Peyer's patch (tissue), 4 donors: ENCODE measurements at regions not wholly inside any gene's neighbourhood (a gene's known extent, or its start where the extent isn't known, plus 50 kb on each side); places are given as distances from the start of the nearest gene placed in this dataset.

Source experiments
- POLR2A ChIP-seq, 2 donors: fragments of 450-650 bp; IDR thresholded peaks; one replicate each; pipeline ENCODE4 v1.5.1; 2017; ENCODE audit warnings: antibody characterized with exemption in 2 of 2, mild to moderate bottlenecking in 2 of 2, moderate library complexity in 2 of 2
- TF ChIP-seq, protein P1 (sequence below), 6 experiments: fragments of 450-650 bp in 4 of 6; fragments of 200-600 bp in 2 of 6; sonication (generic) in 1 of 6; IDR thresholded peaks; one replicate each; pipeline ENCODE4 v1.5.1; 2017 to 2019; ENCODE audit warnings: antibody characterized with exemption in 6 of 6, mild to moderate bottlenecking in 3 of 6, moderate library complexity in 1 of 6

DNA sequence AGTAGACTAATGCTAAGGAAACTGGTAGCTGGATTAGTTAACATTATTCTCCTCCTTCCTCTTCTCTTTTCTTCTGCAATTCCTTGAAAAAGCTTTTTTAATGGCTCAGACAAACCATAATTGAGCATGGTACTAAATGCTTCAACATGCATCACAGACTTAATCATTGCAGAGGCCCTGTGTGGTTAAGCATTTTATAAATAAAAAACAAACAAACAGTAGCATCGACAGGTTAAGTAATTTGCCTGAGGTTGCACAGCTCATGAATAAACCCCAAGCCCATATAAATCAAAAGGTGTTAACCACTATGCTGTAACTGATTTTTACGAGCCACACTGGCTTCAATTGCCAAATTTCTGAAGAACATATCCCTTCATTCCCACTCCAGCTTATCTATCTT lies 462.1 kb downstream of the LMO4 start:
- TF ChIP-seq POLR2A (IDR thresholded peaks at IDR 0.05): no peak
- TF ChIP-seq, protein P1, sequence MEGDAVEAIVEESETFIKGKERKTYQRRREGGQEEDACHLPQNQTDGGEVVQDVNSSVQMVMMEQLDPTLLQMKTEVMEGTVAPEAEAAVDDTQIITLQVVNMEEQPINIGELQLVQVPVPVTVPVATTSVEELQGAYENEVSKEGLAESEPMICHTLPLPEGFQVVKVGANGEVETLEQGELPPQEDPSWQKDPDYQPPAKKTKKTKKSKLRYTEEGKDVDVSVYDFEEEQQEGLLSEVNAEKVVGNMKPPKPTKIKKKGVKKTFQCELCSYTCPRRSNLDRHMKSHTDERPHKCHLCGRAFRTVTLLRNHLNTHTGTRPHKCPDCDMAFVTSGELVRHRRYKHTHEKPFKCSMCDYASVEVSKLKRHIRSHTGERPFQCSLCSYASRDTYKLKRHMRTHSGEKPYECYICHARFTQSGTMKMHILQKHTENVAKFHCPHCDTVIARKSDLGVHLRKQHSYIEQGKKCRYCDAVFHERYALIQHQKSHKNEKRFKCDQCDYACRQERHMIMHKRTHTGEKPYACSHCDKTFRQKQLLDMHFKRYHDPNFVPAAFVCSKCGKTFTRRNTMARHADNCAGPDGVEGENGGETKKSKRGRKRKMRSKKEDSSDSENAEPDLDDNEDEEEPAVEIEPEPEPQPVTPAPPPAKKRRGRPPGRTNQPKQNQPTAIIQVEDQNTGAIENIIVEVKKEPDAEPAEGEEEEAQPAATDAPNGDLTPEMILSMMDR (IDR thresholded peaks at IDR 0.05): no peak
